HepG2 (cell line): ENCODE measurements at regions not wholly inside any gene's neighbourhood (a gene's known extent, or its start where the extent isn't known, plus 50 kb on each side); places are given as distances from the start of the nearest gene placed in this dataset.

ENCODE experiments used
- ATAC-seq: fragments of 200-7000 bp; cut with Tn5 transposase; 3 replicates; pipeline ENCODE4 v1.9.1; 2020; ENCODE audit warnings: mild to moderate bottlenecking, moderate library complexity
- BruUV-seq: library from RNA; stranded (reverse); fragments of 400-500 nt; replicated peaks from 2 replicates; lab custom pipeline; 2021; lab: Mats Ljungman, UMichigan
- CTCF ChIA-PET: fragments of 300-600 bp; formaldehyde crosslinking; extraction: SDS; loops from one replicate; lab custom pipeline; 2021; ENCODE audit warnings: low total read pairs, inconsistent platforms, low intra/inter-chr PET ratio; lab: Yijun Ruan, JAX
- POLR2A ChIA-PET: fragments of 350-600 bp; sonication (Branson Sonifier 250); formaldehyde crosslinking; loops from one replicate; lab custom pipeline; 2020; ENCODE audit warnings: antibody characterized with exemption, inconsistent platforms; lab: Yijun Ruan, JAX
- DNase-seq: peaks from one replicate; pipeline ENCODE4 v3.0.0-alpha.2; 2015; ENCODE audit warnings: low spot score
- FAIRE-seq: peaks from 3 replicates; lab custom pipeline; 2011; peaks lifted over from hg19 to GRCh38; lab: Jason Lieb, UNC
- H2AFZ ChIP-seq: one replicate; pipeline ENCODE4 v1.6.1; 2011; ENCODE audit warnings: low read length, inconsistent platforms
- H3K27ac ChIP-seq: fragments of 300-600 bp; 3 replicates; pipeline ENCODE4 v1.8.0; 2011; ENCODE audit warnings: mixed run types, mild to moderate bottlenecking, mixed read lengths, low read length, inconsistent platforms; ENCODE audit not compliant: insufficient read depth; ENCODE audit errors: extremely low read length
- H3K27me3 ChIP-seq, 2 experiments: fragments of 200-600 bp in 1 of 2; 2 replicates in 1 of 2; 3 replicates in 1 of 2; pipeline versions ENCODE4 v1.6.0 to v1.8.0; 2011; ENCODE audit warnings: low read length in 2 of 2, mild to moderate bottlenecking in 2 of 2, moderate library complexity in 2 of 2, inconsistent platforms in 1 of 2; ENCODE audit not compliant: insufficient read depth in 2 of 2, control insufficient read depth in 1 of 2
- H3K36me3 ChIP-seq, 2 experiments: fragments of 200-600 bp in 1 of 2; replicated peaks in 1 of 2; 2 replicates in 1 of 2; 3 replicates in 1 of 2; pipeline versions ENCODE4 v1.5.1 to v1.8.0; 2011; ENCODE audit warnings: low read length in 2 of 2, inconsistent platforms in 1 of 2; ENCODE audit not compliant: insufficient read depth in 2 of 2, control insufficient read depth in 1 of 2
- H3K4me1 ChIP-seq: 2 replicates; pipeline ENCODE4 v1.5.1; 2012; ENCODE audit warnings: low read length, inconsistent platforms; ENCODE audit not compliant: insufficient read depth
- H3K4me2 ChIP-seq: 2 replicates; pipeline ENCODE4 v1.6.0; 2011; ENCODE audit warnings: low read depth, low read length, inconsistent platforms
- H3K4me3 ChIP-seq, 3 experiments: fragments of 200-600 bp in 1 of 3; sonication (generic), shearing (Covaris generic) in 1 of 3; replicated peaks in 1 of 3; 2 replicates each; pipeline ENCODE4 v1.5.1; 2011 to 2016; ENCODE audit warnings: low read length in 3 of 3, inconsistent platforms in 2 of 3, low read depth in 2 of 3, mild to moderate bottlenecking in 2 of 3, control low read depth in 1 of 3, mixed read lengths in 1 of 3; ENCODE audit not compliant: insufficient read depth in 1 of 3
- H3K79me2 ChIP-seq: one replicate; pipeline ENCODE4 v1.6.1; 2011; ENCODE audit warnings: low read length, inconsistent platforms; ENCODE audit not compliant: insufficient read depth
- H3K9ac ChIP-seq: 2 replicates; pipeline ENCODE4 v1.6.0; 2011; ENCODE audit warnings: mild to moderate bottlenecking, low read depth, low read length, inconsistent platforms; ENCODE audit not compliant: insufficient read depth
- H3K9me3 ChIP-seq: 2 replicates; pipeline ENCODE4 v1.5.1; 2012; ENCODE audit warnings: mild to moderate bottlenecking, low read length
- H4K20me1 ChIP-seq: 2 replicates; pipeline ENCODE4 v1.6.0; 2011; ENCODE audit warnings: inconsistent platforms, mild to moderate bottlenecking, low read length, moderate library complexity; ENCODE audit not compliant: insufficient read depth
- FLYWCH1 ChIP-seq: sonication (generic); formaldehyde crosslinking; IDR thresholded peaks from 2 replicates; pipeline ENCODE4 v1.8.1; 2023; ENCODE audit warnings: mild to moderate bottlenecking, missing genetic modification reagents
- FOXJ3 ChIP-seq: sonication (generic); formaldehyde crosslinking; IDR thresholded peaks from 2 replicates; pipeline ENCODE4 v1.4.0; 2020; ENCODE audit warnings: missing genetic modification reagents, mild to moderate bottlenecking, borderline replicate concordance
- FOXO1 ChIP-seq: sonication (generic); formaldehyde crosslinking; IDR thresholded peaks from 2 replicates; pipeline ENCODE4 v1.4.0; 2020; ENCODE audit warnings: missing genetic modification reagents
- GRHL1 ChIP-seq: sonication (generic); formaldehyde crosslinking; conservative IDR thresholded peaks from 2 replicates; pipeline ENCODE4 v1.8.0; 2022; ENCODE audit warnings: missing genetic modification reagents
- IRF9 ChIP-seq: sonication (generic); formaldehyde crosslinking; IDR thresholded peaks from 2 replicates; pipeline ENCODE4 v1.8.0; 2022; ENCODE audit warnings: missing genetic modification reagents, mild to moderate bottlenecking, borderline replicate concordance
- LCORL ChIP-seq, 2 experiments: fragments of 450-650 bp in 1 of 2; sonication (generic) in 1 of 2; formaldehyde crosslinking in 1 of 2; IDR thresholded peaks; 2 replicates each; pipeline versions ENCODE4 v1.5.0 to v1.6.1; 2017 to 2020; ENCODE audit warnings: antibody characterized with exemption in 1 of 2, missing genetic modification reagents in 1 of 2
- MAFK ChIP-seq, 2 experiments: IDR thresholded peaks in 1 of 2; conservative IDR thresholded peaks in 1 of 2; 2 replicates each; pipeline ENCODE4 v1.6.1; 2011; ENCODE audit warnings: improper control_type of control experiment in 2 of 2, low read length in 2 of 2
- MTF1 ChIP-seq: sonication (generic); formaldehyde crosslinking; IDR thresholded peaks from 2 replicates; pipeline ENCODE4 v1.5.0; 2020; ENCODE audit warnings: missing genetic modification reagents
- POGZ ChIP-seq: sonication (generic); formaldehyde crosslinking; IDR thresholded peaks from 2 replicates; pipeline ENCODE4 v1.4.0; 2020; ENCODE audit warnings: mild to moderate bottlenecking, missing genetic modification reagents
- SALL2 ChIP-seq: sonication (generic); formaldehyde crosslinking; IDR thresholded peaks from 2 replicates; pipeline ENCODE4 v1.8.1; 2023; ENCODE audit warnings: mild to moderate bottlenecking, missing genetic modification reagents, inconsistent platforms
- SIN3A ChIP-seq: IDR thresholded peaks from 2 replicates; pipeline ENCODE4 v1.6.1; 2011; ENCODE audit warnings: low read depth, mild to moderate bottlenecking, control low read depth, low read length, borderline replicate concordance
- TAF1 ChIP-seq: sonication (generic); formaldehyde crosslinking; IDR thresholded peaks from 2 replicates; pipeline ENCODE4 v1.4.0; 2020; ENCODE audit warnings: missing genetic modification reagents
- THYN1 ChIP-seq: sonication (generic); formaldehyde crosslinking; IDR thresholded peaks from 2 replicates; pipeline ENCODE4 v1.8.1; 2023; ENCODE audit warnings: low read depth, mild to moderate bottlenecking, moderate library complexity, missing genetic modification reagents, borderline replicate concordance
- ZNF451 ChIP-seq: sonication (generic); formaldehyde crosslinking; IDR thresholded peaks from 2 replicates; pipeline ENCODE4 v1.5.0; 2020; ENCODE audit warnings: mild to moderate bottlenecking, missing genetic modification reagents
- ZNF768 ChIP-seq: sonication (generic); formaldehyde crosslinking; IDR thresholded peaks from 2 replicates; pipeline ENCODE4 v1.4.0; 2020; ENCODE audit warnings: missing genetic modification reagents
- WGBS: methylation state at CpG from one replicate; pipeline ENCODE4 v1.1.6; 2017; ENCODE audit warnings: low lambda C conversion rate; 5-methylcytosine and 5-hydroxymethylcytosine counted together
- in situ Hi-C: cut with HindIII; loops from 2 replicates; pipeline ENCODE4 v1.10.0; 2017; ENCODE audit warnings: low pct_unique_long_range_greater_than_20kb; ENCODE audit not compliant: extremely low pct_ligation_motif_present
- intact Hi-C: fragments of 100-400 bp; cut with micrococcal nuclease; formaldehyde crosslinking; loops from one replicate; pipeline ENCODE4 v1.10.0; 2022; ENCODE audit not compliant: unreplicated experiment

GRCh38 chr4:130238121-130238520, 1142.2 kb downstream of the C4orf33 start:
- no peak overlapping the region for H3K9ac ChIP-seq
- no peak overlapping the region for H2AFZ ChIP-seq
- ChIA-PET POLR2A (no interaction called here), CTCF (no interaction called here)
- no peaks in the 10 kb centered on the region for H3K36me3 ChIP-seq
- no peak overlapping the region for H3K27ac ChIP-seq
- no peaks in the 10 kb centered on the region for H3K4me1 ChIP-seq
- no peak for ATAC-seq
- intact Hi-C loops, result no loop called here
- WGBS, result under 1% methylated on average over 3 of the region's 3 CpGs
- TF ChIP-seq POGZ (no peak), MTF1 (CRISPR knock-in tag) (no peak), ZNF451 (CRISPR knock-in tag) (no peak), SIN3A (no peak), THYN1 (CRISPR knock-in tag) (no peak), SALL2 (CRISPR knock-in tag) (no peak), MAFK (conservative IDR thresholded peaks at IDR 0.05 in 1 of 2, IDR thresholded peaks at IDR 0.05 in 1 of 2; ENCODE audit: low read length in 2 of 2) (0 out of 4 replicates have a peak, but pooled peaks of 1 of the 2 experiments have one; percentile 5), FOXO1 (CRISPR knock-in tag) (no peak), LCORL (IDR thresholded peaks at IDR 0.05) (0 out of 2 replicates have a peak, but pooled peaks have one; percentile 43), LCORL (CRISPR knock-in tag; IDR thresholded peaks at IDR 0.05) (no peak), GRHL1 (CRISPR knock-in tag) (no peak), FLYWCH1 (CRISPR knock-in tag) (no peak), FOXJ3 (no peak), IRF9 (no peak), TAF1 (CRISPR knock-in tag) (no peak), ZNF768 (CRISPR knock-in tag) (no peak)
- H3K4me3 ChIP-seq, result no peak overlapping the region
- H3K9me3 ChIP-seq, result no peaks in the 10 kb centered on the region
- FAIRE-seq, result no peak
- no peak overlapping the region for H3K4me2 ChIP-seq
- BruUV-seq, result no TSS peak
- in situ Hi-C loops, result no loop called here
- H3K79me2 ChIP-seq, result no peaks in the 10 kb centered on the region
- no peaks in the 10 kb centered on the region for H4K20me1 ChIP-seq
- H3K27me3 ChIP-seq, result no peaks in the 10 kb centered on the region
- DNase-seq, result no peak
